DMS153 treated with DMSO at 0.1 percent for 48 hours (cell line): ENCODE measurements at regions not wholly inside any gene's neighbourhood (a gene's known extent, or its start where the extent isn't known, plus 50 kb on each side); places are given as distances from the start of the nearest gene placed in this dataset.
"Not testable (repeated sequence)": the region's sequence is repeated elsewhere in the genome, so short reads cannot be mapped to it uniquely, and the experiment has no call there.

Source experiments
- DNase-seq: peaks from one replicate; lab custom pipeline; 2025; ENCODE audit not compliant: unreplicated experiment; lab: John Stamatoyannopoulos, UW

GRCh38 chr2:190742431-190742830, 93.5 kb downstream of the NAB1 start:
- DNase-seq: no peak

DNA sequence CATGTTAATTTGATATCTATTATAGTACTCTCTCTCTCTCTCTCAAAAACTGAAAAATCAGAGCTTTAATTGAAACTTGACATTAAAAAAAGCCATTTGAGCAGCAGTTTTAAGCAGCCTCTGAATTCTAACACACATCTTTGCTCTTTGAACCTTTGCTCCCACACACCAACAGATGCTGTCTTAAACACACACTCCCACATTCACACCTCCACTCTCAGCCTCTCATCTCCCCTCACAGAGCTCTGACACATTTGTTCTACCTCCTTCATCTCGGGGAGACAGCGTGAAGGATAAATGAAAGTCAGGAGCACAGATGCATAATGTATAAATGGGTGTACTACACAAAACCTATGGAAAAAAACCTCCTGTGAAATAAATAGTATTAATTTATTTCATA, 95.2 kb downstream of the NAB1 start:
- no peak for DNase-seq

DNA sequence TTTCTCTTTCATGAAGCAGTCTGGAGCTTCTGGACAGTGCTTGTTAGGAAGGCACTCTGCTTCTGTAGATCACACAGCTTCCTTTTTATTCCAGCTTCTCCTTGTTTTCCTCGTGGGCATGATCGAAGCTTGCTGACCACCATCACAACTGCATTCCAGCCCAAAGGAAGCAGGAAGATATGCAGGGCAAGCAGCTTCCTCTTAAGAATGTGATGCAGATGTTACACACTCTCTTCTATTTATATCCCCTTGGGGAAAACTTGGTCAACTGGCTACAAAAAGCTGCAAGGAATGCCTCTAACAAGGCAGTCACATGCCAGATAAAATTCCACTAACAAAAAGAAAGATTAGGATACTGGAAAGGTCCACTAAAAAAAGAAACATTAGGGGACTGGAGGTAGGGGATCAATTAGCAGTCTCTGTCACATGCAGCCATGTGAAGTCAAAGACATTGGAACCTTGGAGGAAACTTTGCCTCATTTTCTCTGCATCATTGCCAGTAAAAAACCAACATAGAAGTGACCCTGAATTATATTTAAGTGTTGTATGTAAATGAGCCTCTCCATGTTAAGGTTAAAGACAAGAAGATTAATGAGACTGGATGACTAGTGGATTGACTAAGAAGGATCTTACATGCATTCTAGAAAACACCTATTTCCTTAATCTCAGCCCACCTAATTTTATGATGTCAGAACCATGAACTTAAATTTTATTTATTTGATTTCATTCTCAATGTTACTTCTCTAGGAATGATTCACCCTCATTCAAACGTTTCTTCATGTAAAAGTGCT, 98.3 kb downstream of the NAB1 start:
- DNase-seq: no peak

- no peak for DNase-seq
Observed at GRCh38 chr2:190748966-190749365, 100.1 kb downstream of the NAB1 start.

DNA sequence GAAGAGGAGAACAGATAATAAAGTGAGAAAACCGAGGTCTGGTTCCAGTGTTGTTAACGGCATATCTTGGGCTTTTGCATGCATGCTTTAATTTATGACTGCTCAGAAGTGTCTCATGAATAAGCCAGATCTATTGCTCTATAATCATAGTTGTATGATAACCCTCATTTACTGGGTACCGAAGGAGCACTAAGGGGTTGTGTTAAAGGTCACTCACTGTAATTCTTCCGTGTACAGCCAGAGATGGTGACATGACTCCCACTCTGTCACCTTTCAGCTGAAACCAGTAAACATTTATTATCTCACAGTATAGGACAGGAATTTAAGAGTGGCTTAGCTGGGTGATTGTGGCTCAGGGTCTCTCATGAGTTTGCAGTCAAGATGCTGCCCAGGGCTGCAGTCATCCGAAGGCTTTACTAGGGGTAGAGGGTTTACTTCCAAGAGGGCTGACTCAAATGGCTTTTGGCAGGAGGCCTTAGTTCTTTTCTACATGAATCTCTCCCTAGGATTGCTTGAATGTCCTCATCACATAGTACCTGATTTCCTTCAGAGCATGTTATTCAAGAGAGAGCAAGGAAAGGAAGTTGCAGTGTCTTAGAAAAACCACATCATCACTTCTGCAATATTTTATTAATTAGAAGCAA, 107.0 kb downstream of the NAB1 start:
- DNase-seq: no peak

DNA sequence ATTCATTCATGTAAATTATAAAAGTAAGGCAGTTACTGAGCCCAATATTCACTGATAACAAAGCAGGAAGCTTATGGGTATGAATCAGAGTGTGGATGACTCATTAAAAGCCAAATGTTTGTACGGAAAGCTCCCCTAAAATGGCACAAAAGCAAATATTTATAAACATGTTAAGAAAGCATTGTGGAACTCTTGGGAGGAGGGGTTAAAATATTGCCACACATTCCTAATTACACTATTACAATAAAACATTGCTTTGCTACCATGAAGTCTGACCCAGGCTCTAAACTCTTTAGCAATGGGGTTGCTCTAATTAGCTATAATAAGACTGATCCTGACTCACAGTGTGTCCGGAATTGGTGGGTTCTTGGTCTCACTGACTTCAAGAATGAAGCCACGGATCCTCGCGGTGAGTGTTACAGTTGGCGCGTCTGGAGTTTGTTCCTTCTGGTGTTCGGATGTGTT, 110.9 kb downstream of the NAB1 start:
- DNase-seq: no peak

- not testable (repeated sequence) for DNase-seq
Observed at GRCh38 chr2:190760353-190761150, 111.7 kb downstream of the NAB1 start.

GRCh38 chr2:190761216-190761615, 112.3 kb downstream of the NAB1 start:
- not testable (repeated sequence) for DNase-seq

DNA sequence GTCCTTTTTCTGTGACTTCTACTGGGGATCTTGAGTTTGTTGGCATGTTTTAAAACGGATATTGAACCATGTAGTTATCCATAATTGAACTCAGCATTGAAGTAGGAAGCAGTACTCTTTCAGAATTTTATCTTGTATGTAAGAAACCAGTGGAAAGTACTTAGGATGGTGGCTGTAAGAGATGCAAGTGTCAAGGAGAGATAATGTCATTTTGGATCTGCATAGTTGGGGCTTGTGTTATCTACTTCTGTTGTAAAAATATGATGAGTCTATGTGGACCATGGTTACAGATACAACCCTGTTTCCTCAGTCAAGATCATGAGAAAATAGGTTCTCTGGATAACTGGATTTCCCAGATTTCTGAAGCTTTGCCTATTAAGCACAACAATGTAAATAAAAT, 113.7 kb downstream of the NAB1 start:
- DNase-seq: no peak

DNA sequence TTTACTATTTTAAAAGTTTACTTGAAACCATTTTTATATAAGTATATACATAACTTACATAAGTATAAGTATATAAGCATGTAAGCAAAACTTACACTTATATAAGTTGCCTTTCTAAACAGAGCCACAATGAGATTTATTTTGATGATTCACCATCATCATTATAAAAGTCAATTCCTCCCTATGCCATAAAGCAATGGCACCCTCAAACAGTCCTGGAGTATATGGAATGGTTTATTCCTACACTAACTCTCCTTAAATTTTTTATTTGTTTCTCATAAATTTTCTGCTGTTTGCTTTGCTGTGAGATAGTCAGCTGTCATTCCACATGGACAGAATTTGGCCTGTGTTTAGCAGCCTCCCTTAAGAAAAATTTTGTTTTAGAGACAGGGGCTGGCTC, 114.2 kb downstream of the NAB1 start:
- DNase-seq: no peak

- no peak for DNase-seq
Observed at GRCh38 chr2:190763901-190764514, 115.1 kb downstream of the NAB1 start.

DNA sequence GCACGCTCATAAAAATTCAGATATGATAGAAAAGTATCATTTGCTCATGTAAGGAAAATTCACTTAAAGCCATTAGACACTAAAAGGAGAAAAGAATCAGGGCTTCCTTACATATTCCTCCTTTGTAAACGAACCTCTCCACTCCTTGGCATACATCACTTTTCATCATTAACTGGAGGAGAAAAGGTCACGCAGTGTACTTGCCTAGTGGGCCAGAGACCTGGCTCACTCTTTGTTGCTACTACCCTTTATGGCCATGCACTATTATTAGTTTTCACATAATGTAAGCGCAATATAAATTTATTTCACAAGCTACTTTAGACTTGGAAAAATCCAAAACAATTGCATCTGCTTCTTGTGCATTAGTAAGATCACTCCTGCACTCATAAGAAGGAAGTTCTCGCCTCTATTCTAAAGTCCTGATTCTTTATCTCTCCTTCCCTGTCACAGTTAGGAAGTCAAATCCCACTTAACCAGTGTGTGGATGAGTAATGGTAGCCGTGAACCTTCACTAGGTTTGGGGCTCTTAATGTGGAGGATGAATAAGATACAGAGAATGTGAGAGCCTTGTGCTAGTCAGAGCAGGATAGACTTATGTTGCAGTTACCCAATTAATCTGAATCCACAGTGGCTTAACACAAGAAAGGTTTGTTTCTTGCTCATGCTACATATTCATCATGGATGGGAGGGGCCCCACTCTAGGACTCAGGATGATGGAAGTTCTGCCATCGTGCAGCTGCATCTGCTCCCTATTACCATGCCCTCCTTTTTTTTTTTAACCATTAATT, 115.0 kb upstream of the GLS start:
- no peak for DNase-seq

DNA sequence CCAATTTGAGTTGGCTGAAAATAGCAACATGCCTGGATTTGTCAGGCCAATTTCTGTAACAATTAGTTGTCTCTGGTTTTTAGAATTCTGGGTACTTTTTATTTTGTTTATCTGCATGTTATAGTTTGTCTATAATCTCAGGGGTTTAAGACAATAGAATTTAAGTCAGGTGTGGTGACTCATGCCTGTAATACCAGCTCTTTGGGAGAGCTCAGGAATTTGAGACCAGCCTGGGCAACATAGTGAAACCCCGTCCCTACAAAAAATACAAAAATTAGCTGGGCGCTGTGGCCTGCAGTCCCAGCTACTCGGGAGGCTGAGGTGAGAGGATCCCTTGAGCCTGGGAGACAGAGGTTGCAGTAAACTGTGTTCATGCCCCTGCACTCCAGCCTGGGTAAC, 114.4 kb upstream of the GLS start:
- DNase-seq: no peak

- DNase-seq: no peak
Observed at GRCh38 chr2:190766595-190766994, 114.0 kb upstream of the GLS start.

DNA sequence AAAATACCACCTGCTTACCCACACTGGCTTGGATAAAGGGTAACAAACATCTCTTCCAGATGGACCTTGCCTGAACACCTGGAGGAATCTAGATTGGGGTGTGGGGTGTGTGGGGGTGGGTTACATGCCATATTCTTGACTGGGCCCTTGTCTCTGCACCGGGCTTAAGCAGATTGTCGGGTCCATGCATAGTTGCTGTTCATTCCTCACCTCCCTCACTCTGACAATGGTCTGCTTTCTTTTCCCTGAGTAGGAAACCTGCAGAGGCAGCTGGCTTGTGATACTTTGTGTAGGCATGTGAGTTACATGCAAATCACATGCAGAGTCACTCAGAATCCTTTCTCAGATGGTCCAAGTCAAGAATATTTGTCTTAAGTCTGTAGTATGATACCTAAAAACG, 112.8 kb upstream of the GLS start:
- no peak for DNase-seq

GRCh38 chr2:190769258-190769657, 111.4 kb upstream of the GLS start:
- no peak for DNase-seq

- no peak for DNase-seq
Observed at GRCh38 chr2:190771726-190772125, 108.9 kb upstream of the GLS start.

GRCh38 chr2:190780594-190780993, 100.0 kb upstream of the GLS start:
- DNase-seq: no peak

- peak; percentile 53 for DNase-seq
Observed at GRCh38 chr2:190781604-190782198, 98.9 kb upstream of the GLS start.

GRCh38 chr2:190782264-190782663, 98.4 kb upstream of the GLS start:
- DNase-seq: no peak
